HL-60 (cell line): ENCODE measurements at regions not wholly inside any gene's neighbourhood (a gene's known extent, or its start where the extent isn't known, plus 50 kb on each side); places are given as distances from the start of the nearest gene placed in this dataset.

Experiments
- DNase-seq, 2 experiments: peaks; one replicate each; pipeline ENCODE4 v3.0.0-alpha.2; 2010 to 2020; ENCODE audit warnings: low read depth in 1 of 2, low spot score in 1 of 2
- H3K27ac ChIP-seq: fragments of 250-450 bp; sonication (Bioruptor Pico); replicated peaks from 2 replicates; pipeline ENCODE4 v1.5.1; 2020; ENCODE audit warnings: mild to moderate bottlenecking, moderate library complexity
- H3K27me3 ChIP-seq: fragments of 250-450 bp; sonication (Bioruptor Pico); 2 replicates; pipeline ENCODE4 v1.5.1; 2021; ENCODE audit warnings: mild to moderate bottlenecking, moderate library complexity; ENCODE audit not compliant: insufficient read depth, poor library complexity, severe bottlenecking
- H3K4me3 ChIP-seq: replicated peaks from 2 replicates; pipeline ENCODE4 v1.5.1; 2011; ENCODE audit warnings: mild to moderate bottlenecking, control low read depth, low read length; ENCODE audit not compliant: insufficient read depth
- CTCF ChIP-seq: IDR thresholded peaks from one replicate; pipeline ENCODE4 v1.5.1; 2011; ENCODE audit warnings: low read length, control low read depth, inconsistent platforms; ENCODE audit not compliant: insufficient read depth
- GABPA ChIP-seq: IDR thresholded peaks from 2 replicates; pipeline ENCODE4 v1.6.1; 2012; ENCODE audit warnings: low read depth
- POLR2AphosphoS5 ChIP-seq: IDR thresholded peaks from 2 replicates; pipeline ENCODE4 v1.6.1; 2012; ENCODE audit warnings: low read depth
- REST ChIP-seq: IDR thresholded peaks from 2 replicates; pipeline ENCODE4 v1.6.1; 2012; ENCODE audit warnings: low read depth; ENCODE audit not compliant: insufficient replicate concordance
- SPI1 ChIP-seq: IDR thresholded peaks from 2 replicates; pipeline ENCODE4 v1.6.1; 2012; ENCODE audit warnings: low read depth, mild to moderate bottlenecking, borderline replicate concordance

GRCh38 chr1:235918032-235918431 lies 51.3 kb upstream of the LYST start:
- Histone ChIP-seq H3K27ac (peak overlapping the region; percentile 67; the same call in 1 of the 2 replicates), H3K4me3 (no peak overlapping the region), H3K27me3 (no peaks in the 10 kb centered on the region)
- DNase-seq: no peak
- TF ChIP-seq CTCF: no peak
- no peak for TF ChIP-seq REST
- no peak for TF ChIP-seq POLR2AphosphoS5
- TF ChIP-seq SPI1: no peak
- TF ChIP-seq GABPA: no peak

- no peak for TF ChIP-seq GABPA
- no peak for TF ChIP-seq CTCF
- peak; percentile 1; the same call in 1 of the 2 replicates for TF ChIP-seq SPI1
- TF ChIP-seq POLR2AphosphoS5: peak; percentile 89
- no peak for TF ChIP-seq REST
- Histone ChIP-seq H3K27me3 (no peaks in the 10 kb centered on the region), H3K27ac (peak overlapping the region; percentile 67), H3K4me3 (no peak overlapping the region)
- DNase-seq: peak; percentile 90 to 94
These were observed 50.6 kb upstream of the LYST start for GRCh38 chr1:235917267-235917811.
